HG03469 (cell line): ENCODE measurements at regions not wholly inside any gene's neighbourhood (a gene's known extent, or its start where the extent isn't known, plus 50 kb on each side); places are given as distances from the start of the nearest gene placed in this dataset.
"Not testable (repeated sequence)": the region's sequence is repeated elsewhere in the genome, so short reads cannot be mapped to it uniquely, and the experiment has no call there.

Experiments
- ATAC-seq: cut with Tn5 transposase; IDR thresholded peaks from one replicate; pipeline ENCODE4 v1.9.1; 2021; ENCODE audit warnings: mild to moderate bottlenecking, moderate library complexity, moderate number of reproducible peaks; ENCODE audit not compliant: unreplicated experiment

- ATAC-seq: no peak
Observed at GRCh38 chr13:54676526-54677113, 1648.0 kb downstream of the OLFM4 start.

GRCh38 chr13:54682184-54682583 is 1653.6 kb downstream of the OLFM4 start:
- ATAC-seq: no peak

GRCh38 chr13:54687173-54687572 is 1658.6 kb downstream of the OLFM4 start:
- ATAC-seq: no peak

- ATAC-seq: no peak
Observed at GRCh38 chr13:54699831-54700230, 1671.2 kb downstream of the OLFM4 start.

- no peak for ATAC-seq
Observed at GRCh38 chr13:54705738-54706137, 1677.1 kb downstream of the OLFM4 start.

- ATAC-seq: no peak
Observed at GRCh38 chr13:54706336-54706735, 1677.7 kb downstream of the OLFM4 start.

- no peak for ATAC-seq
Observed at GRCh38 chr13:54709546-54709945, 1680.9 kb downstream of the OLFM4 start.

GRCh38 chr13:54733639-54734038 is 1705.0 kb downstream of the OLFM4 start:
- ATAC-seq: no peak

- ATAC-seq: not testable (repeated sequence)
Observed at GRCh38 chr13:54737211-54737610, 1708.6 kb downstream of the OLFM4 start.

GRCh38 chr13:54742984-54743383 is 1714.4 kb downstream of the OLFM4 start:
- ATAC-seq: no peak

- ATAC-seq: no peak
Observed at GRCh38 chr13:54744747-54745146, 1716.1 kb downstream of the OLFM4 start.

- no peak for ATAC-seq
Observed at GRCh38 chr13:54750521-54750920, 1721.9 kb downstream of the OLFM4 start.

- no peak for ATAC-seq
Observed at GRCh38 chr13:54758795-54759194, 1730.2 kb downstream of the OLFM4 start.

GRCh38 chr13:54768214-54768613 is 1739.6 kb downstream of the OLFM4 start:
- no peak for ATAC-seq

- ATAC-seq: no peak
Observed at GRCh38 chr13:54775501-54776191, 1747.0 kb downstream of the OLFM4 start.

GRCh38 chr13:54787754-54788153 is 1759.1 kb downstream of the OLFM4 start:
- no peak for ATAC-seq

- ATAC-seq: no peak
Observed at GRCh38 chr13:54799621-54800226, 1771.1 kb downstream of the OLFM4 start.

GRCh38 chr13:54802226-54802625 is 1773.6 kb downstream of the OLFM4 start:
- no peak for ATAC-seq

- ATAC-seq: no peak
Observed at GRCh38 chr13:54805743-54806142, 1777.1 kb downstream of the OLFM4 start.

- ATAC-seq: not testable (repeated sequence)
Observed at GRCh38 chr13:54821938-54822470, 1793.4 kb downstream of the OLFM4 start.

- ATAC-seq: not testable (repeated sequence)
Observed at GRCh38 chr13:54829391-54830068, 1800.9 kb downstream of the OLFM4 start.
